Activated T-helper 1 cell treated with Interleukin-2 at 50 U/mL for 16 hours (primary cell): ENCODE measurements at regions not wholly inside any gene's neighbourhood (a gene's known extent, or its start where the extent isn't known, plus 50 kb on each side); places are given as distances from the start of the nearest gene placed in this dataset.
"Not testable (repeated sequence)": the region's sequence is repeated elsewhere in the genome, so short reads cannot be mapped to it uniquely, and the experiment has no call there.

ENCODE experiments used
- DNase-seq: peaks from one replicate; pipeline ENCODE4 v3.0.0-alpha.2; 2020; ENCODE audit warnings: low read depth

DNA sequence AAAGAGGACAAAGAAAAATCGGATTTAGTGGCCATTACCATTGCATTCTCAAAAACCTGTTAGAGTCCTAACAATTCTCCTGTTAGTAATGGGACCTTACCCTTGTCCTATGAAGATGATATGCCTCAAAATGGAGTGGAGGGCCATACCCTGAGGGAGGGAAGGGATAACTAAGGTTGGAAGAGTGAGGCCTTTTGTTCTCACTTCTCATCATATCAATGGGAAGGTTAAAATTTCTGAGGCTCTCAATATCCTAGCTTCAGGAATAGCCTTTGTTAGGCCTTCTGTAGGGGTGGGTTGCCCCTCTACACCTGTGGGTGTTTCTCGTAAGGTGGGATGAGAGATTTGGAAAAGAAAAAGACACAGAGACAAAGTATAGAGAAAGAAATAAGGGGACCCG is 109.4 kb upstream of the SGIP1 start:
- not testable (repeated sequence) for DNase-seq

DNA sequence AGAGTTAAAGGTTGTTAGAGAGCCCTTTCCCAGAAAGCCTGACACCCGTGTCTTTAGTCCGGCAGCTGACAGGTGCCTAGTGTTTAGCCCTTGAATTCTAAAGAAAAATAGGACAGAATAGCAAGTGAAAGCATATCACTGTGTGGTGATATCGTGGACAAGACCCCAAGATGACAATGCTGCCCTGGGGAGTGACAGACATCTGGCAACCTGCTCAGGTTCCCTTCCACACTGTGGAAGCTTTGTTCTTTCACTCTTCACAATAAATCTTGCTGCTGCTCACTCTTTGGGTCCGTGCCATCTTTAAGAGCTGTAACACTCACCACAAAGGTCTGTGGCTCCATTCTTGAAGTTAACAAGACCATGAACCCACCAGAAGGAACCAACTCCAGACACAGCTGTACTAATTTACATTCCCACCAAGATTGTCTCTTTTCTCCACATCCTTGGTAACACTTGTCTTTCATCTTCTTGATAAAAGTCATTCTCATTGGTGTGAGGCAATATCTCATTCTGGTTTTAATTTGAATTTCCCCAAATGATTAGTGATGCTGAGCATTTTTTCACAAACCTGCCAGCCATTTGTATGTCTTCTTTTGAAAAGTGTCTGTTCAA is 107.6 kb upstream of the SGIP1 start:
- DNase-seq: no peak

- not testable (repeated sequence) for DNase-seq
These were observed 103.1 kb upstream of the SGIP1 start for GRCh38 chr1:66430815-66431214.

- DNase-seq: no peak
These were observed 102.0 kb upstream of the SGIP1 start for GRCh38 chr1:66431999-66432398.

DNA sequence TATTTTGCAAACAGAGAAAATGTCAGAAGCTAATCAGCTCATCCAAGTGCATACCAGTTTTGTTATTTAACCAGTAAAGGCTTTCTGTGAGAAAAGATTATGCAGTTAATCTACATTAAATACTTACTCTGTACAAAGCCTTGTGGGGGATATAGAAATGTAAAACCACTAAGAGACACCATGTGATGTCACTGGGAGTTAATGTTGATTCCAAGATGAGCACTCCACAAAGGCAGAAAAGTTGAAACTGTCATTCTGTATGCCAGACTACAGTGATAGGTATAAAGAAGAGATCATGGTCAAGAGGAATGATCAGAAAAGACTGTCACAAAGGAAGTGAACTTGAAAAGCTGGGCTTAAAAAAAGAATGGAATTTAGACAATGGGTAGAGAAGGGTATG is 100.3 kb upstream of the SGIP1 start:
- DNase-seq: no peak

- DNase-seq: no peak
These were observed 99.9 kb upstream of the SGIP1 start for GRCh38 chr1:66434096-66434495.

DNA sequence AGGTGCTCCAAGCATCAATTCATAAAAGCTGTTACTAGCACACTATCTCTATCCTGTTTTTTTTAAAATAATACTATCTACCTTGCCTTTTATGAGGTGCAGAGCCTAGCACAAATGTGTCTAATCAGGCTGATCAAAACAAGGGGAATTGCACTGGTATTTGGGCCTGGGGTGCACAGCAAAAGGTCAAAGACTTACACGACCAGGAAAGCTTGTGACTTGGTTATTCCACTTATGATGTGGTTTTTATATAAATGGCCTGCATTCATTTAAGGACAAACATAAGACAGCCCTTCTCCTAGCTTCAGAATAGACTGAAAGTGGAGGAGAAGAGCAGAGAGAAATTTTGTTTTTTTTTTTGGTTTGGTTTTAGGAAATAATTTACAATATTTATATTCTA is 98.4 kb upstream of the SGIP1 start:
- no peak for DNase-seq

DNA sequence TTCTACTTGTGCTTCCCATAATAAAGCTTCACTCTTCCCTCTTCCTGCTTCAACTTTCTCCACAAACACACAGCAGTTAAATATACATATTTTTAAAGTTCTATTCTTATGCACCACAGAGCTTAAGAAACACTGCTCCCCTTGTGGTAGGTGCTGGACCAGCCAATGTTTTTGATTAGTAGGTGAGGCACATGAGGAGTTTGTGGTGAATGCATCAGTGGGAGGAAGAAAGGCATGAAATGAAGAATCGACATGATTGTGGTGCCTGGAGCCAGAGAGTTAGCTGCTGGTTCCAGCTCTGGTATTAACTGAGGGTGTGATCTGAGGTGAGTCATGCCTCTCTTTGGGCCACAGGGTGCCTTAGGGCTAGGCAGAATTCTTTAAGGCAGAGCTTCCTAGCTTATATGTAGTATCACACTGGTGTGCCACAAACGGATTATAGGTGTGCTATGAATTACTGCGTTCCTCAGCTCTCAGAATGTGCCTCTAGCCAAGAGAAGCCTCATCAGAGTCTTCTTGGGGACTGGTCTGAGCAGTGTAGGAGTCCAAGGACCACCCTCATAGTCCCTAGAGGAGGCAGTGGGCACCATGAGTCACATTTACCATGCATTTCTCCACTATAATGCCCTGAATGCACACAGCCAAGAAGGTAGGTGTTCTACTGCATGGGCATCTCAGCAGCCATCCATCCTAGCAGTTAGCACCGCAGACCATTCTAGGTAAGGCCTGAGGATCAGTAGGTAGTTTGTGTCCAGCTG is 97.4 kb upstream of the SGIP1 start:
- DNase-seq: no peak

DNA sequence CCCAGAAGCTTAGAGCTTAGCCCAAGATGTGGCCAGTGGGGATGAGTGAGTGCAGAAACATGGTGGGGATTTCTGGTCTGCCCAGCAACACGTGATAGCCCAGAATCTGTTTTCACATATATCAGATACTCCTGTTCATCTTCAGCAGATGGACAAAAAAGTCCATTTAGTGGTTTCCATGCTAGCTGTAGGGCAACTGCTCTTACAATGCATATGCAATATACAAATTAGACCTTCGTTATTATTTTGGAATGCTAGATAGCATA is 96.9 kb upstream of the SGIP1 start:
- DNase-seq: no peak

DNA sequence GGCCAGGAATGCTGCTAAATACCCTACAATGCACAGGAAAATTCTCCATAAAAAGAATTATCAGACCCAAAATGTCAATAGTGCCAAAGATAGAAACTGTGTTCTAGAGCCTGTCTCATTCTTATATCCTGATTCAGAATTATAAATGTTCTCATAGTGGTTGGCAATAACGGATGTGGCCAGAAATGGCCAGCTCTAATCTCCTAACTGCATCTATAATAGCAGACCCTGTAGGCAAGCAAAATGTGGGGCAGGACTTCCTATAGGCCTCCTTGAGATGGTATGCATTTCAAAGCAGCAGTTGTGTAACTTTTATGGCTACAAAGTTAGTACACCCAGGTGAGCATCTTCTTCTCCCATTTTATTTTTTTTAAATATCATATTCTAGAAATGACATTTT is 95.9 kb upstream of the SGIP1 start:
- DNase-seq: no peak

GRCh38 chr1:66438501-66438900 is 95.5 kb upstream of the SGIP1 start:
- DNase-seq: no peak

- no peak for DNase-seq
These were observed 94.8 kb upstream of the SGIP1 start for GRCh38 chr1:66439031-66439740.

GRCh38 chr1:66443793-66444192 is 90.2 kb upstream of the SGIP1 start:
- DNase-seq: no peak

DNA sequence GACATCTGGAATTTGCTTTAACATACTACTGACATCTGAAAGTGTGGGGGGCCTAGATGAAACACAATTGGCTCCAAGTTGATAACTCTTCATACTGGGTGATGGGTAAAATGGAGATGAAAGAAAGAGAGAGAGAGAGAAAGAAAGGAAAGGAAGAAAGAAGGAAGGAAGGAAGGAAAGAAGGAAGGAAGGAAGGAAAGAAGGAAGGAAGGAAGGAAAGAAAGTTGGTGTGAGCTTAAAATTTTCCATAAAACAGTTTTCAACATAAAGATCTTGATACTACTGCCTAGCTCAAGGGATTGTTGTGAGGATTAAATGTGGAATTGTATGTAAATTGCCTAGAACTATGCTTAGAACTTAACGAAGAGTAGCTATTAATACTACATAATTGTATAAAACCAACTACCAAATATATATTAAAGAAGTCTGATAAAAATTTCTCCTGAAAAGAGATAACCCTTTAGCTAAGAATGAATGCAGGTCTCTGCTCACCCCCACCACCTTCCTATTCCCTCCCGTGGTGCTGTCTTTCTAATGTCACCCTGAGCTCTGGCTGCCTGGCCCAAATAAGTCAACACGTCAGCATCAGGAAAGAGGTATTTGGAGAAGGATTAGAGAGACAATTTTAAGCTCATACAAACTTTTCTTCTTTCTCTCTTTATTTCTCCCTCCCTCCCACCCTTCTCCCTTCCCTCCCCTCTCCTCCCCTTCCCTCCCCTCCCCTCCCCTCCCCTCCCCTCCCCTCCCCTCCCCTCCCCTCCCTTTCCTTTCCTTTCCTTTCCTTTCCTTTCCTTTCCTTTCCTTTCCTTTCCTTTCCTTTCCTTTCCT is 89.3 kb upstream of the SGIP1 start:
- DNase-seq: no peak

DNA sequence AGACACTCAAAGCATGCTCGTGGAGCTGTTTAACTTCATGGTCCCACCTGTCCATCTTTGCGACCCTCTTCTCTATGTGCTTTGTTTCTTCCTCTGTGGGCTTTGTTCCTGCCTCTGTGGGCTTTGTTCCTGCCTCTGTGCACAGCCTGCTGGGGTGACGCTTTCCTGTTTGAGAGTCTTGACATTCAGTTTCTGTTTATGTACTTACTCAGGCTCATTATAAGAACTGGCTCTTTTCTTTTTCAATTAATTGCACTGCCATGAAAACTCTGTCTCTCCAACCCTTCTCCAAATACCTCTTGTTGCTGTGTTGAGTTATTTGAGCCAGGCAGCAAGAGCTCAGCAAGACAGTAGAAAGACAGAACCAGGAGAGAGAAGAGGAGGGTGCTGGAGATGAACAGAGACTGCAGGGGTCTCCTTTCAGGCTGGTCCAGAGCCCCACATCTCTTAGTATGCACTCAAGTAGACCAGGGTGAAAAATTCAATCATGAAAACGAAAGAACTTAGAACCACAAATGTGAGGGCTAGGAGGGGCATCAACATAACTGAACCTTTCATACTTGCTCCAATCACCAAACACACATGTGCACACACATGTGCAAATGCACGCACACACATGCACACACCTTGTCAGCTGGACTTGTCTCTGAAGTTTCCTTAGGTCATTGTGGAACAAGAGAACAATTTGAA is 88.3 kb upstream of the SGIP1 start:
- DNase-seq: peak; percentile 18

DNA sequence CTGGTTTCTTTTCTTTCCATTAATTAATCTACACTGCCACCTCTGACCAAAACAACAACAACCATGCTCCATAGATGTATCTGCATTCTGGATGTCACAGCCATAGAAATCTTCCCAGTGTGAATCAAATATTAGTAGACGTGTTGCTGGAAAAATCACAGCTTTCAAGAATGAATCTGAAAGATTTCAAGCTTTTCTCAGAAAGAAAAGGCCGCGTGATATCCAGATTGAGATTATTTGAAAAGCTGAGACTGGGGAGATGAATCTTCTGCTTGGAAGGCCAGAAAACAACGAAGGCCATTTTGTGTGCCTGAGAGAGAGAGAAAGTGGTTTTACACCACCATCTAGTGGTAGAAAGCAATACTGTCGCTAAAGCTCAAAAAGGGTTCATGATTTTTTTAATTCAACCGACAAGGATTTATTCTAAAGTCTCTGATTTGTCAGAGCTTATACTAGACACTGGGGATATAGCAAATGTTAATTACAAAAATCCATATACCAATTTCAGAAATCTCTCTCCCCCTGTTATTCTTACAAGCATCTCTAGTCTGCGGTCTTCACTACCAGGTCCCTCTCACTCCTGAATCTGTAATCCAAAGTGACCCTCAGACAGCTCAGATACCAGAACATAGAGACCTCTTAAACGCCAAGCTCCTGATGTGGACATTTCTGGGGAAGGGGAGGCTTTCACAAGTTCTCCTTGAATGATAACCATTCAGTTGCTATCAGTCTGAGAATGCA is 87.5 kb upstream of the SGIP1 start:
- DNase-seq: no peak

DNA sequence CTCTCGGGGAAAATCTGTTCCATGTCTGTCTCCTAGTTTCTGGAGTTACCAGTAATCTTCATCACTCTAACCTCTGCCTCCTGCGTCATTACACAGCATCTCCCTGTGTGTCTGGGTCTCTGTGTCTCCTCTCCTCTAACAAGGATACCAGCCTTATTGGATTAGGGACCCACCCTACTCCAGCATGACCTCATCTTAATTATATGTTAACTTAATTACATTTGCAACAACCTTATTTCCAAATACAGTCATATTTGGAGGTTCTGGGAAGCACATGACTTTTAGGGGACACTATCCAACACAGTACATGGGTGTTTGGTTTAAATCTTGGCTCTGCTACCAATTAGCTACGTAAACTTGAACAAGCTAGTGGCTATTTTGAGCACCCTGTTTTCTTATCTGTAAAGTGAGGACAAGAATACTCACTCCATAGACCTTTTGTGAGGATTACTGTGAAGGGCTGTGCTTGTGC is 83.9 kb upstream of the SGIP1 start:
- DNase-seq: no peak

GRCh38 chr1:66450847-66451246 is 83.1 kb upstream of the SGIP1 start:
- DNase-seq: no peak

DNA sequence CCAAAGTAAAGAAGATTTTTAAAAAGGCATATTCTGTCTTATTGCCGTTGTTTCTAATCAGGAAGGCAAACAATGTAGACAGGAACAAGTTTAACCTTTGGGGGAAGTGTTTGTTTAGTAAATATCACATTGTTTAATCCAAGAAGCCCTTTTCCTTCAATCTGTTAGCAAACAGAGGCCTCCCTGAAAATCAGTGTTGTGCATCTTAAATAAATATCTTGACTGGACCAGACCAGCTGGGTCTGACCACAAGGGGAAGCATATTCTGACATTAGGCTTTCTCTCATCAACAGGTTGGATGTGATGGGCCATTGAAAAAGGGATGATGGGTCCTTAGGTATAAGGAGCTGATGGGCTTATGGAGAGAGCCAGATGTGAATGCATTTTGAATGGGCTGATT is 81.8 kb upstream of the SGIP1 start:
- DNase-seq: no peak

DNA sequence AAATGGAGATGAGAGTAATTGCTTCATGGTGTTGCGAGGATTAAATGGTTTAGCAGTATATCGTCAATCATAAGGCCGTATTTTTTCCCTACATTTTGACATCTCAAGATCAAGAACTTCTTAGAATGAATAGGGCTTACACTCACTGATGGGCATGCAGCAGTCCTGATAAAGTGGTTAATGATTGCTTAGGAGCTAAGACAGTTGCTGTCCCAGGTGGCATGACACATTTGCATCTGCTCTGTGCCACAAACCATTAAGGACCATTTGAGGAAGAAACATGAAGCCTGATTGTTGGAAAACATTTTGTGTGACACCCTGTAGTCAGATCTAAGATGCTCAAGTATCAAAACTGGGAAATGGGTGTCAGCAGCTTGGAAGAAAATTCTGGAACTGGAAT is 81.0 kb upstream of the SGIP1 start:
- no peak for DNase-seq

GRCh38 chr1:66455446-66455845 is 78.5 kb upstream of the SGIP1 start:
- no peak for DNase-seq
